HuH-7.5 (cell line): ENCODE measurements at regions not wholly inside any gene's neighbourhood (a gene's known extent, or its start where the extent isn't known, plus 50 kb on each side); places are given as distances from the start of the nearest gene placed in this dataset.
A peak's percentile ranks its signal among the peaks of the same experiment; 100 is the strongest.
"Not testable (repeated sequence)": the region's sequence is repeated elsewhere in the genome, so short reads cannot be mapped to it uniquely, and the experiment has no call there.

Source experiments
- DNase-seq: peaks from one replicate; pipeline ENCODE4 v3.0.0; 2011; ENCODE audit warnings: low spot score

- DNase-seq: no peak
Measured at GRCh38 chr12:68387338-68387737, 55.2 kb upstream of the MDM1 start.

- no peak for DNase-seq
Measured at GRCh38 chr12:68389305-68389704, 57.1 kb upstream of the MDM1 start.

- no peak for DNase-seq
Measured at GRCh38 chr12:68391937-68392336, 59.8 kb upstream of the MDM1 start.

GRCh38 chr12:68392376-68392775, 60.2 kb upstream of the MDM1 start:
- DNase-seq: no peak

GRCh38 chr12:68393417-68393816, 61.3 kb upstream of the MDM1 start:
- DNase-seq: no peak

GRCh38 chr12:68397566-68398158, 65.5 kb upstream of the MDM1 start:
- DNase-seq: no peak

- DNase-seq: not testable (repeated sequence)
Measured at GRCh38 chr12:68398689-68399088, 66.5 kb upstream of the MDM1 start.

GRCh38 chr12:68400226-68400829, 68.2 kb upstream of the MDM1 start:
- no peak for DNase-seq

GRCh38 chr12:68402422-68402821, 70.3 kb upstream of the MDM1 start:
- no peak for DNase-seq

- no peak for DNase-seq
Measured at GRCh38 chr12:68403296-68403695, 71.1 kb upstream of the MDM1 start.

GRCh38 chr12:68403711-68404110, 71.5 kb upstream of the MDM1 start:
- no peak for DNase-seq

GRCh38 chr12:68405343-68405781, 73.2 kb upstream of the MDM1 start:
- no peak for DNase-seq

GRCh38 chr12:68406134-68406576, 74.0 kb upstream of the MDM1 start:
- peak; percentile 13 for DNase-seq

GRCh38 chr12:68406911-68407310, 74.7 kb upstream of the MDM1 start:
- DNase-seq: no peak

GRCh38 chr12:68410018-68410660, 78.0 kb upstream of the MDM1 start:
- DNase-seq: no peak

- DNase-seq: no peak
Measured at GRCh38 chr12:68411371-68411770, 79.2 kb upstream of the MDM1 start.

GRCh38 chr12:68414988-68415387, 82.8 kb upstream of the MDM1 start:
- DNase-seq: no peak

- no peak for DNase-seq
Measured at GRCh38 chr12:68416350-68416749, 84.2 kb upstream of the MDM1 start.

- no peak for DNase-seq
Measured at GRCh38 chr12:68416826-68417225, 84.7 kb upstream of the MDM1 start.

- no peak for DNase-seq
Measured at GRCh38 chr12:68418137-68418460, 85.9 kb upstream of the MDM1 start.

- no peak for DNase-seq
Measured at GRCh38 chr12:68420225-68421010, 88.3 kb upstream of the MDM1 start.

GRCh38 chr12:68422159-68422558, 90.0 kb upstream of the MDM1 start:
- no peak for DNase-seq
